GM18498 (cell line): ENCODE measurements at regions not wholly inside any gene's neighbourhood (a gene's known extent, or its start where the extent isn't known, plus 50 kb on each side); places are given as distances from the start of the nearest gene placed in this dataset.

ENCODE experiments used
- ATAC-seq: cut with Tn5 transposase; IDR thresholded peaks from one replicate; pipeline ENCODE4 v1.9.1; 2021; ENCODE audit warnings: mild to moderate bottlenecking, moderate library complexity; ENCODE audit not compliant: unreplicated experiment

DNA sequence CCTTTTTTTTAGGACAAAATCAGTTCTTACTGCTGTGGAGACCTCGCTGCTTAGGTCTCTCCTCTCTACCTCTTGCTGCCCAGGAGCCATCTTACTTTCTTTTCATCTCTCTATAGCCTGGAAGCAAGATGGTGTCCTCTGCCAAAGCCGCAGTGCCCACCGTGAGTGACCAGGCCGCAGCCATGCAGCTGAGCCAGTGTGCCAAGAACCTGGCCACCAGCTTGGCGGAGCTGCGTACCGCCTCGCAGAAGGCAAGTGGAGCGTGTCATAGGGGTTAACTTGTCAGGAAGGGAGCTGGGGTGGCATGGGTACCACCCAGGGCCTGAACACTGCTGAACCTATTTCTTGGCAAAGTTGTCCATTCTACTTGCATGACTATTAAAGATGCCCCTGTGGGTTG, 320.3 kb upstream of the TPM1 start:
- no peak for ATAC-seq

DNA sequence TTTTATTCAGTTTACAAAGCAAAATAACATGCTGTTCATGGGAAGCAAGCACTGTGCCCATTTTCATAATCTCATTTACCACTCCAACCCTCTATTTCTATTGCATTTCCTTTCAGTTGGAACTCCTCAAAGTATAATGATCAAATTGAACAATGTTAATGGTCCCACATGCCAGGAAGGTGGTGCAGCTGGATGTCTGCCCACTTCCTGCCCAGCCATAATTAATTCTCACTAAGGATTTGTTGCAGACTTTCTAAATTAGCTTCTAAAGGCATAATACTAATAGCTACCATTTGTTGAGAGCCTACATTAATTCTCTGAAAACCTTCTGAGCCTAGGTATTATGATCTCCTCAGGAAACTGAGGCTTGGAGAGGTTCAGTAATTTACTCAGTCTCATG, 316.1 kb upstream of the TPM1 start:
- ATAC-seq, result no peak

DNA sequence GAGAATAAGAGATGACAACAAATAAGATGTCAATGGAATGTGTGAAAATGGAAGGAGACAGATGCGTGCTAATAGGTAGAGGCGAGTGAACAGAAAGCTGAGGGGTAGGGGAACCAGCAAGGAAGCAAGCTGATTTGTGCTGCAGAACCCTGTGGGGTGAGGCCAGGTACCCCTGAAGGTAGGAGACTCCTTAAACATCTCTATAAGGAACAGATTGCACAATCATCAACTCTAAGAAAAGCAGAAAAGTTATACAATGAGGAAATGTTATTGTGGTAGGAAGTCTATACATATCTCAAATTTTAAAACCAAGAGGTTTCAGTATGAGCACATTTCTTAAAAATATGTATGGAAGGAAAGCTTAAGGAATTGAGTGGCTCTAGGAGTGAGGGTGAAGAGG, 315.0 kb upstream of the TPM1 start:
- ATAC-seq, result no peak

DNA sequence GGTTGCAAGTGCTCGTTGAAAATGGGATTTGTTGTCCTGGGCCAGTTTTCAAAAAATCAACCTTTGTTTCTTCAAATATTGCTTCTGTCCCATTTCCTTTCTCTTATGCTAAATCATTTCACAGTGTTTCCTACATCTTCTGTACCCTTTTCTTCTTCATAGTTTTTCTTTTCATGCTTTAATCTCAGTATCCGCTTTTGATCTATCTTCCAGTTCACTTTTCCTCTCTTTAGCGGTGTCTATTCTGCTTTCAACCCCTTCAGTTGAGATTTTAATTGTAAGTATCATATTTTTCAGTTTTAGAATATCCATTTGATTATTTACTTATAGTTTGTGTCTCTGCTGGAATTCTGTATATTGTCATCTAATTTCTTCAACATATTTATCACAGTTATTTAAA, 311.7 kb upstream of the TPM1 start:
- no peak for ATAC-seq

DNA sequence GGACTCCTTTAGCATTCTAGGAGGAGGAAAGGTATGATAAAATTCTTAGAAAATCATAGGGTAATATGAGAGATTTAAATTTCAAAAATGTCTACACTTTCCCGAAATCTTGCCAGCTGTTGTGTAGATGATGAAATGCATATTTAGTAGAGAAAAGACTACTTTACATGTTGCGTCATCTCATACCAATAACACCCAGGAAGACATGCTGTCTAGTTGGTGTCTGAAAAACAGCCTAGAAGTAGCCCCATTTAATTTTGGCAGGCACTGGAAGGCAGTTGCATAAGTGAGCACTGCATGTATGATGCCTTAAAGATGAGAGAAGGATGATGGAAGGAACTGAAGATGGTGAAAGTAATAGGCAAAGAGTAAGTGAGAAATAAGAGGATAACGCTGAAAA, 310.5 kb upstream of the TPM1 start:
- ATAC-seq, result no peak

DNA sequence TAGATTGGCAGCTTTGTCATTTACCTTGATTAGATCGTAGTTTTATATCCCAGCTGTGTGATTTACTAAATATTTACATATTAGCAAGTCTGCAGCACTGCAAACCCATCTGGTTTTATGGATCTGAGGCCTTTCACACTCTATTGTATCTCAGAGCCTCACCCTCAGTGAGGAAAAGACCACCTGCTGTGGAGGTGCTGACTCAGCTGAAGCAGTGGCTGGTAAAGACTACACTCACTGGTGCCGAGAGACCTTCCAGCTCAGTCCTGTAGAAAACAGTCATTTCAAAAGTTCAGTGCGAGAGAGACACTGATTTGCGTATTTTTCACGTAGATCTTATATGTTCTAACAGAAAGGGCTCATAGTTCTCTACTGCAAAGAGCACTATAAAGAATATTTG, 307.8 kb upstream of the TPM1 start:
- ATAC-seq, result no peak

DNA sequence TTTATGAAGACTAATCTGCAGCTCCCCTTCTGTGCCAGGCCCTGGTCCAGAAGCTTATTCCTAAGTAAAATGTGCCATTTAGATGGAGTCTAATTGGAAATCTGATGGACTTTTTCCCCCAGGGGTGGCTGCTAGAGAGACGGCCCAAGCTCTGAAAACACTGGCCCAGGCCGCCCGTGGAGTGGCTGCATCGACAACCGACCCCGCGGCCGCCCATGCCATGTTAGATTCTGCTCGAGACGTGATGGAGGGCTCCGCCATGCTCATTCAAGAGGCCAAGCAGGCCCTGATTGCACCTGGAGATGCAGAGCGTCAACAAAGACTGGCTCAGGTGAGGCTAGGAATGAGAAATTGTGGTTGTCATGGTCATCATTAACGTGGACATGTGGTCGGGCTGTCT, 305.8 kb upstream of the TPM1 start:
- ATAC-seq, result no peak

DNA sequence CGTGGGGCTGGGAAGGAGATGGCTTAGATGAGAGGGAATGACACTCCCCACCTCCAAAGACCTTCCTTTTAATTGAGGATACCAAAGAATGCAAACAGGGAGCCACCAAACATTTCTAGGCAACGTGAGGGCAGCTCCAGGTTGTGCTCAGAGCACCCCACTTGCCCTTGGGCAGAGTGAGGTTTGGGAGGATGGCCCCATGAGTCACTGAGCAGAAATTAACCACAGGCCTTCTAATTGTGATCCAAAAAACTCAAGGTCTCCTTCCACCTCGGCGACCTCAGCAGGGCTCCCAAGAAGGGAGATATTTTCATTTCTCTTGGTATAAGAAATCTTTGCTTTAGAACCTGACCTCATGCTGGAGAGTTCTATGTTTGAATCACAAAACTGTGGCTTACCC, 305.0 kb upstream of the TPM1 start:
- no peak for ATAC-seq

DNA sequence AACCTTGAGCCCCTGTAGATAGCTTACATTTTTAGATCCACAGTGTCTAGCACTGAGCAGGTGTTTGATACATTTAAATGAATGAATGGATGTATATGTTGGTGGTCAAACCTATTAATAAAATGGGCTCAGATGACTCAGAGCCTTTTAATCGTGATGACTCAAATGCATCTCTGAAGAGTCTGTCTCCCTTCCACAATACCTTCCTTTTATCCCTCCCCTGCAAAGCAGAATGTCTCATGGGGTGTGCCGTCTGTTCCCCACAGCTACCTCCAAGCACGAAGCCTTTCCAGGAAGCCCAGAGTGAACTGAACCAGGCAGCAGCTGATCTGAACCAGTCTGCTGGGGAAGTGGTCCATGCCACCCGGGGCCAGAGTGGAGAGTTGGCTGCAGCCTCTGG, 303.5 kb upstream of the TPM1 start:
- ATAC-seq, result no peak

DNA sequence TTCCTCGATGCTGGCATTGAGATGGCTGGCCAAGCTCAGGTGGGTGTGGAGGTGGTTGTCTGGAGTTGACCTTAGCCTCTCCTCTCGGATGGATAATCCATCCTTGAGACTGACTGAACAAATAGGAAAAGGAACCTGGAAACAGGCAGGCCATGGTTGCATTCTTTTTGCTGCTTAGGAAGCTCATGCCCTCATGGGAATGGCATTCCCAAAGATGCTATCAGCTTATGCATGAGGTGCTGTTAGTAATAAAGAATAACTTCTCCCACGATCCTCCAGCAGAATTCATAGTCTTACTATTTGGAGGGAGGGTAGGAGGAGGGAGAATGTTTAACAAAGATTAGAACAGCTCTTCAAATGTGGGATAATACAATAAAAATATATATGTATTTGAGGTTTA, 303.0 kb upstream of the TPM1 start:
- no peak for ATAC-seq

DNA sequence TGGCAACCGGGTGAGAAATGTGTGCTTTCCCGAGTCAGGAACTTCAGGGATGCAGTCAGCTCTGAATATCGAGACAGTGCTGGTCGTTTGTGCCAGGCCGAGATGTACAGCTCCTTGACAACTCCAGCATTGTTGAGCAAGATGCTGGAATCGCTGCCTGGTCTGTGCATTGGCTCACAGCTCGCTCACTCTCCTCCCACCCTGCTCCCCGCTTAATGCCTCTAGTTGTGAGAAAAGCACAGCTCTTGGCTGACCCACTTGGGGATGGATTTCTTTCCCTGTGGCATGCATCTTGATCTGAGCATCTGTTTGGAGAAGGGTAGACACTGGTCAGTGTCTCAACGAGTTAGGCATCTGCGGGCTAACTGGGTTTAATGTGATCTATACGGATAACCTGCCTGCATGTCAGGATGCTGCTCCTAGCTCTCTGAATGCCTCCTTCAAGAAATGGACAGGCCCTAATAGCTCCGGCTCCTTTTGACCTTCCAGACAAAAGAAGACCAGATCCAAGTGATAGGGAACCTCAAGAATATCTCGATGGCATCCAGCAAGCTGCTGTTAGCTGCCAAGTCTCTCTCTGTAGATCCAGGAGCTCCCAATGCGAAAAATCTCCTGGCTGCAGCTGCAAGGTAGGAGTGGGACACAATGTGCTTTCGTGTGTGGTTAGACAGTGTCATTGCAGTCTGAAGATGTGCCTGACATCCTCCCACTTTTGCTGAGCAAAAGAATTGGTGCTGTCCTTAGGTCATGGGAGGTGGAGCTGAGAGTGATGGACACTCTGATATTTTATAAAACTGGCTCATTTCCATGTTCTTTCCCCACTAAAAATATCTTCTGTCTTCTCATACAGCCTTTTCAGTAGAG, 302.2 kb upstream of the TPM1 start:
- ATAC-seq, result no peak

DNA sequence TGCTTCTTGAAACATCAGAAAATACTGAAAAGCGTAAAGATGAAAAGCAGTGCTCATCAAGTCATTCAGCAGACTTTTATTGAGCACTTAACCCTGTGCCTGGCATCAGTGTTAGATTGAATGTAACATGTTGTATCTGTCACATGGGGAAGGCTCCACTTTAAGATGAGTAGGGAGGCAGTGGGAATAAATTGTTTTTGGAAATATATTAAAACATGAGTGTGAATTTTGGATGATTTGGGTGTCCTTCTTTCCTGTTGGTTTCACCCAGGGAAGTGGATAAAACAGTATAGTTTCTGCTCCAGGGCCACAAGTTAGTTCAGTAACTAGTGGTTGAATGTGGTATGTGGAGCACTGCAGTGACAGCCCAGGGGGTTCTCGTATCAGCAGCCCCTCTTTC, 301.4 kb upstream of the TPM1 start:
- ATAC-seq, result no peak

DNA sequence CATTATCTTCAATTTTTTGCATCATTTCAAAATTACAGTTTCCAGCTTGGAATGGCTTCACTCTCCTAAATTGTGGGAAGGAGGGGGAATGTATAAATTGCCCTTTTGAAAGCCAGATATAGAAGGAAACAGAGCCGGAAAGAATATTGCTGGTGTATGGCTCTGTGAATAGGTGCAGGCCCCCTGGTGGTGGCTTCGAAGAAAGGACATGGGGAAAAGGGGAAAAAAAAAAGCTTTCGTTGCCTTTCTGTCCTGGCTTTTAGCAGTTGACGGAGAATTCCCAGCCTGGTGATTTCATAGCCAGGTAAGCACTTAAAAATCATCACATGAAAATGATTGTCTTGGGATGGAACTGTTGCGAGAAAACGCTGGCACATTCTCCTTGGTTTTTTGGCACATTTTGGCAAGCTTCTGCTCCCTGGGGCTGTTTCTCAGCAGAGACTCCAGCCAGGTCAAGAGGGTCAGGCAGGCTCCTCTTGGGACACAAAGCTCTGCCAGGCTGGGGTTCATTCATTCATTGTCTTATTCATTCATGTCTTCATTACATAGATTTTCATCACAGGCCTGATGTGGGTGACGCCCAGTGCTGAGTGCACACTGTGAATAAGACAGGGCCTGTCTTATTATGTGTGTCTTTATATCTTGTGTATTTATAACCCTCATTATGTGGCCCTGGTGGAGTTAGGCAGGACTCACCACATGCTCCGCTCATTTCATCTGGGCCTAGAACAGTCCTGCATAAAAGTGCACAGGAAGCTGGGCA, 300.0 kb upstream of the TPM1 start:
- no peak for ATAC-seq

DNA sequence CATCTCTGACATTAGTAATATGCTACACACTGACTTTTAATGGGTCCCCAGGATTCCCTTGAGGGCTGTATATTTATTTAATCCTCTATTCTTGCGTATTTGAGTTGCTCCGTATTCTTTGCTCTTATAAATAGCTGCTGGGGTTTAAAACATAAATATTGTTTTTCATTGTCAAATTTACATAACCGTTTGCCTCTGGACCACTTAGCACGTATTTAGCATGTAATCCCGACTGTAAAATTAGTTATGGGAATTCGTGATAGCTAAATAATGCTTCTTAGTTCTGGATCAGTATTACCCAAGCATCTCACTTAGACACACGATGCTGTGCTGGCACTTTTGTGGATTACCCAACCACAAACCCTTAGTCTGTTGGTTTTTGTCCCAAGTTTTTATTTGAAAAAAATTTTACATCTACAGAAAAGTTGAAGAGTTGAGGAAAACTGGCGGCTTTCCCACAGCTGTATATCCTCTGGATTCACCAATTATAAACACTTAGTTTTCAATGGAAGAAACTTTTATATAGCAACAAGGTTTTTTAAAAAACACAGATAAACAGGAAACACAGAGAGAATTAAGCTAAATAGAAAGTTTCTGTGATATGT, 296.8 kb upstream of the TPM1 start:
- ATAC-seq, result no peak

DNA sequence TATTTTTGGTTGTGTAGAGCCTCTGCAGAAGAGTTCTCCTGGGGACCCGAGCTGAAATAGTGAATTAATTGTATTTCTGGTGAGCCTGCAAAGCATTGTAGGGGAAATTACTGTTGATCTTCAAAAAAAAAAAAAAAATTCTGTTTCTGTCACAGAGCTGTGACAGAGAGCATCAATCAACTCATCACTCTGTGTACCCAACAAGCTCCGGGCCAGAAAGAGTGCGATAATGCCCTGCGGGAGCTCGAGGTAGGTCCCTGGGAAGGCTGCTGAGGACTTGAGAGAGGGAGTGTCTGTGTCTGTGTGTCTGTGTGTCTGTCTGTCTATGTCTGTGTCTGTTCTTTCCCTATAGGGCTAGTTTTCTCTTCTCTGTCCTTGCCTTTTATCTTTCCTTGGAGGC, 294.4 kb upstream of the TPM1 start:
- ATAC-seq, result no peak

DNA sequence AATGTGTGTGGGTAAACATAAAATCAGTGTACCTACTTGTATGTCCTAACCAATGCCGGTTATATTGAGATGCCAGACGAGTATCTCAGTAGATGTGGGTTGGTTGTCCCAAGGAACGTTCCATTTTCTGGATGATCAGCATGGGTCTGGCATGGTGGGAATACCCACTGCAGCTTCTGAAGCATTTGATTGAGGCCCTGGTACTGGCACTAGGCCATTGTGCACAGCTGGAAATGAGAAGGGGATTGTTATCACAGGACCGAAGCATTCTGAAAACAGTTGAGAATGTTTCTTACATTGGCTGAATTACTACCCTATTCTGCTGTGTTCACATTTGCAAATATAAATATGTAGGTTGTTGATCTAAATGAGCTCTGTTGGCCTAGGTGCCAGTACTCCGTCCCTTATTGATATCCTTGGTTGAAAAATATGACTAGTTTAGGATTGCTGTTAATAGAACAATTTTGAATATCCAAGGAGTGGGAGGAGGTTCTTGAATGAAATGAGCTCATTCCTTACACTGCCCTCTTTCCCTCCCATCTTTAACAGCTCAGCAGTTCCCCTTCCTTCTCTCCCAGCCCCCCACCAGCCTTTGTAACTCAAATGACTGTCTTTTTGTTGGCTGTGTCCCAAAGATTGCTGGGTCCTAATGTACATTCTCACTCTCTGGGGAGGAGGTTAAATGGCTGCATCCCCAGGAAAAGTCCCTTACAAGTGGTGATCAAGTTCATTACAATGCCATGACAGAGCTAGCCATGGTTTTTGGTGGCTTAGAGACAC, 293.3 kb upstream of the TPM1 start:
- ATAC-seq, result no peak

DNA sequence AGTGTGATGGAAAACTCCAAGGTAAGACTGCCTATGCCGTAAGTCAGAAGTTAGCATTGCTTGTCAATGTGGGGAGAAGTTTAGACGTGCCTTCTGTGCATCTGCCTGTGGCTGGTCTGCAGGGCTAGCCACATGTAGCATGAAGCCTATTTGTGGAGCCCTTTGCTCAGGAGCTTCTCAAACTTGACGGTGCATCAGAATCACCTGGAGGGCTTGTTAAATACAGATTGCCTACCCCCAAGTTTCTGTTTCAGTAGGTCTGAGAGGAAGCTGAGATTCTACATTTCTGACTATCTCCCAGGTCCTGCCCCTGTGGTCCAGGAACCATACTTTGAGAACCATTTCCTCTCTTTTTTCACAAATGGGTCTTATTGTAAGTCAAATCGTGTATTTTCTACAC, 292.1 kb upstream of the TPM1 start:
- no peak for ATAC-seq

DNA sequence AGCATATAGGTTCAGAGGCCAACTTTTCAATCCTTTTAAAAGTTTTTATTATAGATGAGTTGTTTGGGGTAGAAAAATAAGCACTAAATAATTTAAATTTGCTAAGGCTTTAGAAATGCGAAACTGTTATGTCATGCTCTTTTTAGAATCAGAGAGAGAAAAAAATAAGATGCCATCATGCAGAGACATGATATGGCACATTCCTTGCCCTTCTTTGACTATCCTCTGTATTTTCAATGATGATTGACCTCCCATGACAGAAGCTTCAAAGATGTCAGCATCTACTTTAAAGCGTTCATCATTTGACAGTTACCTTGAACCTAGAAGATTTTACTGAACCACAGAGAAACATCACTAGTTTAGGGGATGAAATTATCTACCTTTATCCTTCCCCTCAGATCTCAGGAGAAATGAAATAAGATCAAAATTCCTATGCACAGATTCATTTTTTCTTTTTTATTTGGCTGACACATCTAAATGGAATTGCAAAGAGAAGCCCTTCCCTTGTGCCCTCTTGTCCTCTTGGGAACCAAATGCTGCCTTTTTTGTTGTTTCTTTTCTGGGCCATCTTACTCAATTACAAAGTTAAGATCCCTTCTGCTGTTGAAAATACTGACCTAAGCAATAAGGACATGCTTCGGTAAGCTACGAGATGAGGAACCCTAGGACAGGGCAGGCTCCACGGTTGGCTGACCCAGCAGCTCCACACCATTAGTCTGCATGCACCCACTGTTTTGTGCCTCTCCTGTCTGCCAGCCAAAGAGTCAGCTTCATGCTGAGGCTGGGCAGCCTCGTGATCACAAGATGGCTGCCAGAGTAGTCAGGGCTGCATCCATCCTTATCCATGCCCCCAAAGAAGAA, 289.7 kb upstream of the TPM1 start:
- no peak for ATAC-seq

DNA sequence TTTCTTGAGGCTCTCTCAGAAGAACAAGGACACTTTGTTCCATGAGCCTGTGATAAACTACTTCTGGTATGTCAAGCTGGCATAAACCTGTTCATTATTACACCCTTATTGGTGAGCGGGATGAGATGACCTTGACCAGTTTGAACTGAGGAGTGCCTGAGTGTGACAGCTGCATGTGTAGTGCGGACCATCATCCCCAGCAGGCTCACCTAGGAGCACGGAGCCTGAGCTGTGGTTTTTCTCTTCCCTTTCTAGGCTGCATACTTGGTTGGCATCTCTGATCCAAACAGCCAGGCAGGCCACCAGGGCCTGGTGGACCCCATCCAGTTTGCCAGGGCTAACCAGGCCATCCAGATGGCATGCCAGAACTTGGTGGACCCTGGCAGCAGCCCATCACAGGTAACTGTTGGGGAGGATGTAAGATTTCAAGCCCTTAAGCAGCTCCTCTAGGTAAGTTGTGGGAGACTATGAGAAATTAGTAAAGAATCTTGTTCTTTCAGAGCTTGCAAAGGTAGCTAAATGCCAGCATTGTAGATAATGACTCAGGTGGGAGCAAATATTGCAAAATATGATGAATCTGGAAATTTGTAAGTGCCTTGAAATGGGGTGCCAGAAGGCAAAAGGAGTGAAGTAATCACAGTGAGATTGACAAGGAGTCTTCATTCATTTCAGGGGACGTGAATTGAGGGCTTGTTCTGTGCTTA, 288.9 kb upstream of the TPM1 start:
- ATAC-seq, result no peak
